Hematopoietic multipotent progenitor cell (in vitro differentiated cells): ENCODE measurements at regions not wholly inside any gene's neighbourhood (a gene's known extent, or its start where the extent isn't known, plus 50 kb on each side); places are given as distances from the start of the nearest gene placed in this dataset.
"Not testable (repeated sequence)": the region's sequence is repeated elsewhere in the genome, so short reads cannot be mapped to it uniquely, and the experiment has no call there.

Experiments
- DNase-seq, 3 donors: peaks; one replicate each; pipeline ENCODE4 v3.0.0-alpha.2; 2011 to 2015; ENCODE audit warnings: low read depth in 2 of 3, low spot score in 2 of 3

DNA sequence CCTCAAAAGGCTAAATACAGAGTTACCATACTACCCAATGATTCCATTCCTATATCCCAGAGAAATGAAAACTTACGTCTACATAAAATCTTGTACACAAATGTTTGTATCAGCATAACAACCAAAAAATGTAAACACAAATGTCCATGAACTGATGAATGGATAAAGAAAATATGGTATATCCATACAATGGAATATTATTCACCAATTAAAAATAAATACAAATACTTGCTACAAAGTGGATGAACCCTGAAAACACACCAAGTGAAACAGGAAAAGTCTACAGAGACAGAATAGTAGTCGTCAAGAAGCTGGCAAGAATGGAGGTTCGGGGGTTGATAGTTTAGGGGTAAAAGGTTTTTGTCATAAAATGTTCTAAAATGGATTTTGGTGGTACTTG, 54.0 kb upstream of the ANKRD28 start:
- DNase-seq, result no peak

DNA sequence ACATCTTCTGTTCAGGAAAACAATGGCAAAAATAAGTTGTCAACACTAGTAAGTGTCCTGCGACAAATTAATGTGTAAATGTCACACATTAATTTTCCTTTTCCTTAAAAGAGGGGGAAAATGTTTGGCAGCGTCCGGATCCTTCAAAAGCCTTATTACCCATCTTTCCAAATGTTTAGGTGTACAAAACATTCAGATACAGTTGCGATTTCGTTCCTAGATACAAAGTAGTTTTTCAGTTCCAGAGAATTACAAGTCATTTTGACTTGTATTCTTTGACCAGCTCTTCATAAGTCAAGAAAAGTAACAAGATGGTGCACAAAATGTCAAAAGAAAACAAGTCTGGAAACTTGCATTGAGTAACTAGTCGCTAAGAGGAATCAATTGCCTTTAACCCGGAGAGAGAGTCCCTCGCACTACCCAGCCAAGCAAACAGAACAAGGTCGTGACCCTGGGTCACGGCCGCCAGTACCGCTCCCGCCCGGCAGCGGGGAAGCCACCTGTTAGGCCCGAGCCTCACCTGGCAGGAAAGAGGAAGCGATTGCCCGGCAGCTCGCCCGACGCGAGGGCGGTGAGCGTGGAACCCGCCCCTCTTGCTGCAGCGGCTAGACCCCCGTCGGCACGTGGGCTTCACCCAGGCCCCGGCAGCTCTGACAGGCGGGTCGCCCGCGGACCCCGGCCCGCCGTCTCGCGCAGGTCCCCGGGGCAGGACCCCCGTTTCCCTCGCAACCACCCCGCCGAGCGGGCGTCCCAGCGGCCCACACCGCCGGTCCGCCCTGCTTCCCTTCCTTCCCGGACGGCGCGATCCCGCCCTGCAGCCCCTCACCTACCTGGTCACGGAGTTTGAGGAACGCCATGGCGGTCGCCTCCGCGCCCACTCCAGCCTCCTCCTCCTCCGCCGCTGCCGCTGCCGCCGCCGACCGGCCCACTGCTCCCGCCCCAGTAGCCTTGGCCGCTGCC, 61.0 kb upstream of the ANKRD28 start:
- DNase-seq, result peak; percentile 33 to 70 (median 53)

- DNase-seq, result peak; percentile 41 to 91 (median 88)
Observed at GRCh38 chr3:15859507-15860013, 61.8 kb upstream of the ANKRD28 start.

GRCh38 chr3:15860014-15860934, 62.5 kb upstream of the ANKRD28 start:
- DNase-seq, result peak; percentile 23 to 46 (median 24)

DNA sequence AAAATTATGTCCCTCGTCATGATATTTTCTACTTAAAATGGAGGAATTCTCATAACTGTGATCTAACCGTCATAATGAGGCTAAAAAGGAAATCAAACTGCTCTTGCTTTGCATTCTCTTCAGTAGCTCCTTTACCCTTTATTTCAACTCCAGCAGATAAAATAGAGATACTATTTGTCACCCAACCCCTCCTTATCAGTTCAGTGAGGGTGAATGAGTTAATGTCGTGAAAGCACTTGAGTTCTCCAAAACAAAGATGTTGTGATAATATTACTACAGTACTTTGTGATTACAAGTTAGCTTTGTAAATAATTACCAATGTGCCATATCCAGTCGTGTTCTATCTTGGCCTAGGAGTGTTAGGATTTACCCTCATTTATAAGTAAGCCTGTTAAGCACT, 63.4 kb upstream of the ANKRD28 start:
- DNase-seq, result peak in 1 of 3 donors; percentile 7

DNA sequence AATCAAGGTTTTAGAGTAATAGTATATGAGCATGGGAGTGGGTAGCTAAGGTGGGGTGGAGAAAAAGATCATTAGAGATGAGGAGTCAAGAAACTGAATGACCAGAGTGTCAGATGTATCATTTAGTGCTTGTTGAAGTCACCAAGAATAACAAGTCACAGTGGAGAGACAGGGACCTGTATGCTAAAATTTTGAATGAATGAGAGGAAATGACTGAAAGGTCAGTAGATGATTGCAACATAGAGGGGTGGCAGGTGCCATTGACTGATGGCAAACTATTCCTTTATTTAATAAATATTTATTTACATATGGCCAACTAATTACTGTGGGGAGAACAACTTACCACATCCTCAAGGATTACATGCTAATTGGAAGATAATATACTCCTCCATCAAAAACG, 75.0 kb upstream of the ANKRD28 start:
- DNase-seq, result no peak

GRCh38 chr3:15873415-15873814, 75.6 kb upstream of the ANKRD28 start:
- no peak for DNase-seq

- no peak for DNase-seq
Observed at GRCh38 chr3:15875016-15875689, 77.4 kb upstream of the ANKRD28 start.

- no peak for DNase-seq
Observed at GRCh38 chr3:15876669-15877068, 78.9 kb upstream of the ANKRD28 start.

DNA sequence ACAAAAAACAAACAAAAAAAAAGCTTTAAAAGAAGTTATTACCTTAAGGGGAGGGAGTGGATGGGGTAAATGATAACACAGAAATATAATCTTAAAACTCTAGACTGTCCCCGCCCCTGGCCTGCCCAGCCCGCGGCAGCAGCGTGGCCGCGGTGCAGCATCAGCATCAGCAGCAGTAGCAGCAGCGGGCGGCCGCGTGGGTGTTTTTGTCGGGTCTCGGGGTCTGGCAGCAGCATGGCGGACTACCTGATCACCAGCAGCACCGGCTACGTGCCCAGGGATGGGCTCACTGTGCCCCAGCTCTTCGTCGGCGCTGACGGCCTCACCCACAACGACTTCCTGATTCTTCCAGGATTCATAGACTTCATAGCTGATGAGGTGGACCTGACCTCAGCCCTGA, 80.0 kb upstream of the ANKRD28 start:
- no peak for DNase-seq

DNA sequence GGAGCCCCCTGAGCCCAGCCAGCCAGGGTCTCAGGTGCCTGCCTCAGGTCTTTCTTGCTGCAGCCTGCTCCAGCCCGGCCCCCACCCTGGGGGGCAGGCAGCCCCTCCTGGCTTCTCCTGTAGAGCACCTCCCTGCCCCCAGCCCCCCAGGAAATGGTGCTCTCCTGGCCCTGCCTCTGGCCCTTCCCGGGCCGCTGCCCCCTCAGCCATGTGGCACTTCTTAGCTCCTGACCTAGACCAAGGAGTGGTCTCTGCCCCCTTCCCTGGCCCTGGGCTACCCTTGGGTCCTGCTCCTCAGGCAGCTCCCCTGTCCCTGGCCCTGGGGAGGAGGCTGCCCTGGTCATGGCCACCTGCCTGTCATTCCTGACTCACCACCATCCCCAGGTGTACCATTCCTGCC, 82.0 kb upstream of the ANKRD28 start:
- not testable (repeated sequence) for DNase-seq

GRCh38 chr3:15882577-15882976, 84.8 kb upstream of the ANKRD28 start:
- no peak for DNase-seq

DNA sequence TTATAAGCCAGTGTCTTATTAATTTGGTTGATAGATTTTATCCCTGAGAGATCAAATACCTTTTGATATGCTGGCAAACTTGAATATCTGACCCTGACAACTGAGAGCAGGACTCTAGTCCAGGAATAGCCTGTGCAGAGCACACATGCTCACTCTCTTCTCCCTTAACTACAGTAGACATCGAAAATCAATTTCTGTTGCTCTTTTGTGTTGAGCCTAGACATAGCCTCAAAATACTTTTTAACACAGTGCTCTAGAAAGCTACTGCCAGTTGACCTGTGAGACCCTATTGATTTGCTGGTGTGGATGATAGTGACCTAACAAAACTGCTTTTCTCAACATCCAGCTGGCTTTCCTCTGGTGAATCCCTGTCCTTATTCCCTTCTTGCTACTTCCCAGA, 86.4 kb upstream of the ANKRD28 start:
- no peak for DNase-seq

DNA sequence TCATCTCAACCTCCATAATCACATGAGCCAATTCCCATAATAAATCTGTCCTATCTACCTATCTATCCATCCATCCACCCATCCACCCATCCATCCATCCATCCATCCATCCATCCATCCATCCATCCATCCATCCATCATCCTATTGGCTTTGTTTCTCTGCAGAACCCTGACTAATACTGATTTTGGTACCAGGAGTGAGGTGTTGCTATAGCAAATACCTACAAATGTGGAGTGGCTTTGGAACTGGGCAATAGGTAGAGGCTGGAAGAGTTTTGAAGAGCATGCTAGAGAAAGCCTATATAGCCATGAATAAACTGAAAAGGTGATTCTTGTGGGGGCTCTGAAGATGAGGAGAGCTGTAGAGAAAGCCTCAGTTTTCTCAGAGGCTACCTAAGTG, 88.7 kb upstream of the ANKRD28 start:
- no peak for DNase-seq

GRCh38 chr3:15887261-15887660, 89.5 kb upstream of the ANKRD28 start:
- no peak for DNase-seq

- DNase-seq, result no peak
Observed at GRCh38 chr3:15889936-15890335, 92.2 kb upstream of the ANKRD28 start.

DNA sequence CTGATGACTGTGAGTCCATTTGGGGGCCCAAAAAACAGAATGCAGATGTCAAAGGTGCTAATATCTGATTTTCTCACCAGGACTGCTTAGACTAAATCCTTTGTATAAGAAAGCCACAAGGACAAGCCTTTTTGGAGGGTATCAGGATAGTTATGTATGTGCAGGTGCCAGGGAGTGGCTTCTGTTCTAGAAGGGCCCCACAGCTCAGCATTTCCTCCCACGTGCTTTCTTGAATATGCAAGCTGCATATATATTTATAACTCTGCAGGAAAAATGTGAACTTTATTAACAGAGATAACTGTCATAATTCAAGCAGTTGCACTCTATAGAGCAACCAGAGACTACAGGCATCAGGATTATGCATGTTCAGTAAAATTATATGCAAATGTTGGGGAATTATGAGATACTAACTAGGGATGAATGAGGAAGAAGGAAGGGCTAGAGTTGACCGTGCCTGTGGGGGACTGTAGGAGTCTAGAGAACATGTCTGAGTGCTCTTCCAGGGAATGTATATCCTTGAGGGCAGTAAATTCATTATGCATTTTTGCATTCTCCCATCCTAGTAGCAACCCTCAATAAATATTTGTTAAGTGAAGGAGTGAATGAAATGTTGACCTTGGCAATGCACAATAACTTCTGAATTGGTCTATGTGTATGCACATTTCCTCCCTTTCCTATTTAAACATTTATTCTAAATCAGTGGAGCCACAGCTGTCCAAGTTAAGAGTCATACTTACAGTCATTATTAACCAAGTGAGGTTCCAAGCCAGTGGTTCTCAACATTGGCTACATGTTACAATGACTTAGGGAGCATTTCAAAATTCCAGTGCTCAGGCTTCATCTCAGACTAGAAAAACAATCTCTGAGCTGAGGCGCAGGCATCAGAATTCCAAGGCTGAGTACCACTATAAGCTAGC, 94.8 kb upstream of the ANKRD28 start:
- DNase-seq, result no peak

GRCh38 chr3:15894382-15894781, 96.6 kb upstream of the ANKRD28 start:
- no peak for DNase-seq

- no peak for DNase-seq
Observed at GRCh38 chr3:15896500-15896899, 98.7 kb upstream of the ANKRD28 start.

GRCh38 chr3:15899388-15899787, 101.6 kb upstream of the ANKRD28 start:
- DNase-seq, result peak in 2 of 3 donors; percentile 10 to 55
